Tibial nerve (tissue), 4 donors: ENCODE measurements at regions not wholly inside any gene's neighbourhood (a gene's known extent, or its start where the extent isn't known, plus 50 kb on each side); places are given as distances from the start of the nearest gene placed in this dataset.
"Not testable (repeated sequence)": the region's sequence is repeated elsewhere in the genome, so short reads cannot be mapped to it uniquely, and the experiment has no call there.

ENCODE experiments used
- DNase-seq, 2 donors: peaks; one replicate each; pipeline ENCODE4 v3.0.0-alpha.2; 2019; ENCODE audit warnings: low spot score in 2 of 2
- H3K27ac ChIP-seq, 4 donors: fragments of 200-600 bp; sonication (generic) in 3 of 4; one replicate each; pipeline ENCODE4 v1.5.1; 2017 to 2019; ENCODE audit warnings: mild to moderate bottlenecking in 1 of 4
- H3K27me3 ChIP-seq, 2 donors: fragments of 200-600 bp; sonication (generic) in 1 of 2; one replicate each; pipeline versions ENCODE4 v1.5.1 to v1.6.0; 2017 to 2019
- H3K36me3 ChIP-seq, 3 donors: fragments of 200-600 bp; sonication (generic); one replicate each; pipeline ENCODE4 v1.5.1; 2018 to 2019
- H3K4me1 ChIP-seq, 4 donors: fragments of 200-600 bp; sonication (generic) in 3 of 4; one replicate each; pipeline ENCODE4 v1.5.1; 2017 to 2019
- H3K4me3 ChIP-seq, 4 donors: fragments of 200-600 bp; sonication (generic) in 3 of 4; one replicate each; pipeline ENCODE4 v1.5.1; 2017 to 2019; ENCODE audit warnings: mild to moderate bottlenecking in 1 of 4, moderate library complexity in 1 of 4
- H3K9me3 ChIP-seq, 4 donors: fragments of 200-600 bp; sonication (generic) in 3 of 4; one replicate each; pipeline ENCODE4 v1.5.1; 2017 to 2019
- CTCF ChIP-seq, 5 experiments: fragments of 200-600 bp in 3 of 5; fragments of 450-650 bp in 2 of 5; sonication (generic) in 3 of 5; IDR thresholded peaks; one replicate each; pipeline ENCODE4 v1.5.1; 2016 to 2019; ENCODE audit warnings: antibody characterized with exemption in 5 of 5, mild to moderate bottlenecking in 3 of 5, moderate library complexity in 2 of 5
- EP300 ChIP-seq, 2 donors: sonication (generic); formaldehyde crosslinking; IDR thresholded peaks; one replicate each; pipeline ENCODE4 v1.6.1; 2017; ENCODE audit warnings: antibody characterized with exemption in 2 of 2, mild to moderate bottlenecking in 1 of 2
- POLR2A ChIP-seq, 2 donors: fragments of 450-650 bp; IDR thresholded peaks; one replicate each; pipeline ENCODE4 v1.6.1; 2017; ENCODE audit warnings: antibody characterized with exemption in 2 of 2, mild to moderate bottlenecking in 2 of 2, moderate library complexity in 2 of 2
- WGBS, 2 donors: methylation state at CpG; one replicate each; pipeline ENCODE4 v1.1.5; 2018; 5-methylcytosine and 5-hydroxymethylcytosine counted together

- Histone ChIP-seq H3K9me3 (peaks cover 0 to 5% (median 0%) of the 10 kb centered on the region in 4 donors), H3K4me1 (no peaks in the 10 kb centered on the region), H3K36me3 (no peaks in the 10 kb centered on the region), H3K27me3 (no peaks in the 10 kb centered on the region), H3K27ac (no peak overlapping the region), H3K4me3 (no peak overlapping the region)
- no peak for DNase-seq
- WGBS, 2 donors = 80 to 83% methylated on average over 6 of the region's 6 CpGs
- TF ChIP-seq EP300 (IDR thresholded peaks at IDR 0.05) (no peak), POLR2A (IDR thresholded peaks at IDR 0.05) (no peak), CTCF (IDR thresholded peaks at IDR 0.05) (no peak)
Measured at GRCh38 chr2:142561656-142562055, 315.8 kb upstream of the KYNU start.

- WGBS, 2 donors = 19 to 38% methylated on average over 1 of the region's 1 CpG
- H3K36me3 ChIP-seq = no peaks in the 10 kb centered on the region
- TF ChIP-seq POLR2A (IDR thresholded peaks at IDR 0.05) = no peak
- TF ChIP-seq EP300 (IDR thresholded peaks at IDR 0.05) = no peak
- no peak for TF ChIP-seq CTCF (IDR thresholded peaks at IDR 0.05)
Measured at GRCh38 chr2:142557391-142557790, 320.1 kb upstream of the KYNU start.

GRCh38 chr2:142545999-142546398, 331.5 kb upstream of the KYNU start:
- 92 to 95% methylated on average over 11 of the region's 30 CpGs for WGBS, 2 donors
- not testable (repeated sequence) for H3K9me3 ChIP-seq, H3K27ac ChIP-seq, DNase-seq, H3K4me3 ChIP-seq, H3K27me3 ChIP-seq, H3K4me1 ChIP-seq, H3K36me3 ChIP-seq

More at GRCh38 chr2:142557391-142557790, 320.1 kb upstream of the KYNU start:
- Histone ChIP-seq H3K4me3 (no peak overlapping the region), H3K27me3 (no peaks in the 10 kb centered on the region), H3K27ac (no peak overlapping the region), H3K4me1 (no peaks in the 10 kb centered on the region), H3K9me3 (peaks cover 0 to 5% (median 0%) of the 10 kb centered on the region in 4 donors)
- no peak for DNase-seq

GRCh38 chr2:142545036-142545435, 332.4 kb upstream of the KYNU start:
- no peaks in the 10 kb centered on the region for H3K36me3 ChIP-seq
- DNase-seq = no peak
- 19 to 30% methylated on average over 3 of the region's 3 CpGs for WGBS, 2 donors
- H3K9me3 ChIP-seq = peaks cover 0 to 9% (median under 1%) of the 10 kb centered on the region in 4 donors
- no peaks in the 10 kb centered on the region for H3K27me3 ChIP-seq
- no peaks in the 10 kb centered on the region for H3K4me1 ChIP-seq
- H3K27ac ChIP-seq = no peak overlapping the region
- H3K4me3 ChIP-seq = no peak overlapping the region
- no peak for TF ChIP-seq EP300 (IDR thresholded peaks at IDR 0.05)
- no peak for TF ChIP-seq CTCF (IDR thresholded peaks at IDR 0.05)
- no peak for TF ChIP-seq POLR2A (IDR thresholded peaks at IDR 0.05)

- H3K36me3 ChIP-seq = no peaks in the 10 kb centered on the region
- H3K9me3 ChIP-seq = peaks cover 0 to 9% (median 0%) of the 10 kb centered on the region in 4 donors
- H3K27ac ChIP-seq = no peak overlapping the region
- H3K4me1 ChIP-seq = no peaks in the 10 kb centered on the region
- H3K4me3 ChIP-seq = no peak overlapping the region
- no peak for DNase-seq
- H3K27me3 ChIP-seq = no peaks in the 10 kb centered on the region
- TF ChIP-seq EP300 (IDR thresholded peaks at IDR 0.05) = no peak
- TF ChIP-seq POLR2A (IDR thresholded peaks at IDR 0.05) = no peak
- TF ChIP-seq CTCF (IDR thresholded peaks at IDR 0.05) = no peak
- WGBS, 2 donors = 54 to 83% methylated on average over 4 of the region's 4 CpGs
Measured at GRCh38 chr2:142544173-142544572, 333.3 kb upstream of the KYNU start.

- no peaks in the 10 kb centered on the region for H3K36me3 ChIP-seq
- no peak for DNase-seq
- no peak for TF ChIP-seq POLR2A (IDR thresholded peaks at IDR 0.05)
- TF ChIP-seq EP300 (IDR thresholded peaks at IDR 0.05) = no peak
- no peak for TF ChIP-seq CTCF (IDR thresholded peaks at IDR 0.05)
- WGBS, 2 donors = 10 to 51% methylated on average over 1 of the region's 1 CpG
- H3K4me1 ChIP-seq = no peaks in the 10 kb centered on the region
- H3K27ac ChIP-seq = no peak overlapping the region
- H3K9me3 ChIP-seq = peaks cover 0 to 2% (median 0%) of the 10 kb centered on the region in 4 donors
- H3K27me3 ChIP-seq = no peaks in the 10 kb centered on the region
- no peak overlapping the region for H3K4me3 ChIP-seq
Measured at GRCh38 chr2:142542431-142542910, 335.0 kb upstream of the KYNU start.
